Gastrocnemius medialis (tissue), 4 donors: ENCODE measurements at regions not wholly inside any gene's neighbourhood (a gene's known extent, or its start where the extent isn't known, plus 50 kb on each side); places are given as distances from the start of the nearest gene placed in this dataset.

ENCODE experiments used
- ATAC-seq, 2 donors: fragments of 150-250 bp; one replicate each; pipeline ENCODE4 v1.9.1; 2016
- DNase-seq, 2 donors: peaks; one replicate each; pipeline ENCODE4 v3.0.0-alpha.2; 2019
- H3K27ac ChIP-seq, 4 donors: fragments of 200-600 bp; sonication (generic); 1 replicate in 1 of 4; 2 replicates in 3 of 4; pipeline ENCODE4 v1.5.1; 2016 to 2018; ENCODE audit warnings: mild to moderate bottlenecking in 2 of 4, moderate library complexity in 1 of 4
- H3K27me3 ChIP-seq, 3 donors: fragments of 200-600 bp; sonication (generic) in 2 of 3; 1 replicate in 1 of 3; 2 replicates in 2 of 3; pipeline versions ENCODE4 v1.5.1 to v1.6.0; 2016 to 2019; ENCODE audit warnings: mild to moderate bottlenecking in 1 of 3, moderate library complexity in 1 of 3
- H3K36me3 ChIP-seq, 2 donors: fragments of 200-600 bp; sonication (generic) in 1 of 2; one replicate each; pipeline ENCODE4 v1.5.1; 2017 to 2018
- H3K4me1 ChIP-seq, 2 donors: fragments of 200-600 bp; sonication (generic) in 1 of 2; one replicate each; pipeline ENCODE4 v1.5.1; 2016 to 2017; ENCODE audit warnings: mild to moderate bottlenecking in 2 of 2
- H3K4me3 ChIP-seq, 4 donors: fragments of 200-600 bp; sonication (generic) in 3 of 4; 1 replicate in 1 of 4; 2 replicates in 3 of 4; pipeline ENCODE4 v1.5.1; 2016 to 2019; ENCODE audit warnings: mild to moderate bottlenecking in 2 of 4
- H3K9me3 ChIP-seq, 3 donors: fragments of 200-600 bp; sonication (generic) in 2 of 3; 1 replicate in 1 of 3; 2 replicates in 2 of 3; pipeline ENCODE4 v1.5.1; 2016 to 2019
- POLR2A ChIP-seq, 2 donors: fragments of 450-650 bp; IDR thresholded peaks; one replicate each; pipeline ENCODE4 v1.6.1; 2017; ENCODE audit warnings: antibody characterized with exemption in 2 of 2, mild to moderate bottlenecking in 2 of 2, moderate library complexity in 2 of 2
- in situ Hi-C, 4 donors: fragments of 200-750 bp; cut with MboI; loops; one replicate each; pipeline versions ENCODE4 v1.15.0 to v1.8.0; 2017; ENCODE audit warnings: low sequenced_read_pairs in 4 of 4
- intact Hi-C: fragments of 100-400 bp; cut with DNase I; formaldehyde crosslinking; loops from one replicate; pipeline ENCODE4 v1.15.1; 2023; ENCODE audit warnings: low total_unique reads
- TF ChIP-seq, protein P1 (sequence below), 5 experiments: fragments of 450-650 bp in 3 of 5; fragments of 200-600 bp in 2 of 5; sonication (generic) in 2 of 5; IDR thresholded peaks in 4 of 5; conservative IDR thresholded peaks in 1 of 5; 1 replicate in 4 of 5; 2 replicates in 1 of 5; pipeline ENCODE4 v1.5.1; 2016 to 2019; ENCODE audit warnings: antibody characterized with exemption in 5 of 5, mild to moderate bottlenecking in 3 of 5, moderate library complexity in 3 of 5

DNA sequence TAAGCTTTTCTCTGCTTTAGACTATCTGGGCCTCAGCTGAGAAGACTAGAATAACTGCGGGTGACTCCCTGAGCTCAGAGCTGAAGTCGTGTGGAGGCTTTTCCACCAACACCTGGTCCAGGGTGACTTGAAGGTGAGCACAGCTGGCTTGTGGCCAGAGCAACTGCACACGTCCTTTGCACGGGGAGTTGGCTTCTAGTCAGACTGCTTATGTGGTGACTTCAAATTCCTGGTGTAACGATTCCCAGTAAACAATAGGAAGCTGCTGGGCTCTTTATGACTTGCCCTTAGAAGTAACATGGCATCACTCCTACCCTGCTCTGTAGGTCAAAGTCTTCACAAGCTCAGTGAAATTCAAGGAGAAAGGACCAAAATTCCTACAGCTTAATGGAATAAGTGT is 800.6 kb upstream of the CDH6 start:
- no peaks in the 10 kb centered on the region for H3K4me1 ChIP-seq
- ATAC-seq (no peak), DNase-seq (no peak)
- no peak overlapping the region for H3K27ac ChIP-seq
- no peaks in the 10 kb centered on the region for H3K27me3 ChIP-seq
- H3K4me3 ChIP-seq: no peak overlapping the region
- H3K9me3 ChIP-seq: no peaks in the 10 kb centered on the region
- intact Hi-C loops: no loop called here
- no peak for TF ChIP-seq POLR2A (IDR thresholded peaks at IDR 0.05)
- TF ChIP-seq, protein P1, sequence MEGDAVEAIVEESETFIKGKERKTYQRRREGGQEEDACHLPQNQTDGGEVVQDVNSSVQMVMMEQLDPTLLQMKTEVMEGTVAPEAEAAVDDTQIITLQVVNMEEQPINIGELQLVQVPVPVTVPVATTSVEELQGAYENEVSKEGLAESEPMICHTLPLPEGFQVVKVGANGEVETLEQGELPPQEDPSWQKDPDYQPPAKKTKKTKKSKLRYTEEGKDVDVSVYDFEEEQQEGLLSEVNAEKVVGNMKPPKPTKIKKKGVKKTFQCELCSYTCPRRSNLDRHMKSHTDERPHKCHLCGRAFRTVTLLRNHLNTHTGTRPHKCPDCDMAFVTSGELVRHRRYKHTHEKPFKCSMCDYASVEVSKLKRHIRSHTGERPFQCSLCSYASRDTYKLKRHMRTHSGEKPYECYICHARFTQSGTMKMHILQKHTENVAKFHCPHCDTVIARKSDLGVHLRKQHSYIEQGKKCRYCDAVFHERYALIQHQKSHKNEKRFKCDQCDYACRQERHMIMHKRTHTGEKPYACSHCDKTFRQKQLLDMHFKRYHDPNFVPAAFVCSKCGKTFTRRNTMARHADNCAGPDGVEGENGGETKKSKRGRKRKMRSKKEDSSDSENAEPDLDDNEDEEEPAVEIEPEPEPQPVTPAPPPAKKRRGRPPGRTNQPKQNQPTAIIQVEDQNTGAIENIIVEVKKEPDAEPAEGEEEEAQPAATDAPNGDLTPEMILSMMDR (IDR thresholded peaks at IDR 0.05 in 4 of 5, conservative IDR thresholded peaks at IDR 0.05 in 1 of 5): no peak
- in situ Hi-C loops: no loop called here
- H3K36me3 ChIP-seq: no peaks in the 10 kb centered on the region

DNA sequence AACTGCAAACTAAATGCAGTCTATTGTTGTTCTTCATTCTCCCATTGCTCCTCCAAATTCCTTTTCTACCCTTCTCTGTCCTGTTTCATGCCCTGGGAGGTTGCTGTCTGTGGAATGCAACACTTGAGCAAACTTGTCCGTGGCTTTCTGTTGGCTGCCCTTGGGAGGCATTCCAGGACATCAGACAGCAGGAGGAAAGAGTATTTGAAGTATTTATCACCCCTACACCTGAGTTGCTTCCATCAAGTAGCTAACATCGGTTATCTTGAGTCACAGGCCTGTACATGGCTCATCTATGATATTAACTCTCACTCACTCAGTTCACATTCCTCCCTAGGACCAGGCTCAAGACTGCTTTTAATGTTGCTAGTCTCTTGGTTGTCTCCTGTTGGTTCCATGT is 803.4 kb upstream of the CDH6 start:
- H3K27ac ChIP-seq: no peak overlapping the region
- H3K4me1 ChIP-seq: no peaks in the 10 kb centered on the region
- ATAC-seq (no peak), DNase-seq (no peak)
- no peak overlapping the region for H3K4me3 ChIP-seq
- in situ Hi-C loops: no loop called here
- H3K27me3 ChIP-seq: no peaks in the 10 kb centered on the region
- TF ChIP-seq, protein P1 (IDR thresholded peaks at IDR 0.05 in 4 of 5, conservative IDR thresholded peaks at IDR 0.05 in 1 of 5): no peak
- no peak for TF ChIP-seq POLR2A (IDR thresholded peaks at IDR 0.05)
- H3K36me3 ChIP-seq: no peaks in the 10 kb centered on the region
- no peaks in the 10 kb centered on the region for H3K9me3 ChIP-seq
- intact Hi-C loops: no loop called here

DNA sequence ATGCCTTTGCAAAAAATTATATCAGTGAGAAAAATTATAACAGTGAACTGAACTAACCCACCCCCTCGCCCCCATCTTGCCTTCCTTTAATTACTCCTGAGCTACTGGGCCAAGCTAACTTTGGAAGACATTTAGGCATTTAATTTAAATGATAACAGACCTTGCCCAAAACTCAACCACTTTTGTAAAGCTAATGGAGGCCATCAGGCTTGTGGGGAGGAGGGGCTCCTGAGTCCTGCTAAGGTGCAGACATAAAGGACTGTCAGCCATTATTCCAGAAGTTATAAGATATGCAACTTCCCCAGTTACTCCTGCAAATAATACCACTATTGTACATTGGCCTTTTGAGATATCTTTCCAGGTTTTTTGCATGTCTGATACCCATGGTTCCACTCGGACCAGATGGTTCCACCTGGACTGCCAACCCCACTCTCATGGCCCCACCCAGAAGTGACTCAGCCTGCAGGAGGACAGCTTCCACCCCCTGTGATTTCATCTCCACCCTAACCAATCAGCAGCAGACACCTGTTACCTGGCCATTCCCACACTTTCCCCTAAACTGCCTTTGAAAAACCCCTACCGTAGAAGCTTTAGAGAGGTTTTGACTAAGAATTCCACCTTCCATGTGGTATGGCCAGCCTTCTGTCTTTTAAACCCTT is 805.4 kb upstream of the CDH6 start:
- in situ Hi-C loops: no loop called here
- no peak overlapping the region for H3K4me3 ChIP-seq
- H3K4me1 ChIP-seq: no peaks in the 10 kb centered on the region
- ATAC-seq (no peak), DNase-seq (no peak)
- H3K27ac ChIP-seq: no peak overlapping the region
- no peaks in the 10 kb centered on the region for H3K27me3 ChIP-seq
- no peaks in the 10 kb centered on the region for H3K9me3 ChIP-seq
- intact Hi-C loops: no loop called here
- no peak for TF ChIP-seq POLR2A (IDR thresholded peaks at IDR 0.05)
- TF ChIP-seq, protein P1 (IDR thresholded peaks at IDR 0.05 in 4 of 5, conservative IDR thresholded peaks at IDR 0.05 in 1 of 5): no peak
- H3K36me3 ChIP-seq: no peaks in the 10 kb centered on the region

DNA sequence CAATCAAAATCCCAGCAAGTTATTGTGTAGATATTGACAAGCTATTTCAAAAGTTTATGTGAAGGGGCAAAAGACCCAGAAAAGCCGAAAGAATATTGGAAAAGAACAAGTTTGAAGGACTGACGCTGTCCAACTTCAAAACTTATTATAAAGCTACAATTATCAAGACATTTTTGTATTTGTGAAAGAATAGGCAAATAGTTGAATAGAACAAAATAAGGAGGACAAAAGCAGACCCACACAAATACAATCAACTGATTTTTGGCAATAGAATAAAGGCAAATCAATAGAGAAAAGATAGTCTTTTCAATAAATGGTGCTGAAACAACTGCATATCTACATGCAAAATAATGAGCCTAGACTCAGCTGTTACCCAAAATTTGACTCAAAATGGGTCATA is 807.7 kb upstream of the CDH6 start:
- in situ Hi-C loops (no loop called here), intact Hi-C loops (no loop called here)
- H3K4me3 ChIP-seq: no peak overlapping the region
- no peak overlapping the region for H3K27ac ChIP-seq
- H3K9me3 ChIP-seq: no peaks in the 10 kb centered on the region
- TF ChIP-seq, protein P1 (IDR thresholded peaks at IDR 0.05 in 4 of 5, conservative IDR thresholded peaks at IDR 0.05 in 1 of 5): no peak
- no peak for TF ChIP-seq POLR2A (IDR thresholded peaks at IDR 0.05)
- ATAC-seq (no peak), DNase-seq (no peak)
- H3K4me1 ChIP-seq: no peaks in the 10 kb centered on the region
- no peaks in the 10 kb centered on the region for H3K36me3 ChIP-seq
- H3K27me3 ChIP-seq: no peaks in the 10 kb centered on the region

DNA sequence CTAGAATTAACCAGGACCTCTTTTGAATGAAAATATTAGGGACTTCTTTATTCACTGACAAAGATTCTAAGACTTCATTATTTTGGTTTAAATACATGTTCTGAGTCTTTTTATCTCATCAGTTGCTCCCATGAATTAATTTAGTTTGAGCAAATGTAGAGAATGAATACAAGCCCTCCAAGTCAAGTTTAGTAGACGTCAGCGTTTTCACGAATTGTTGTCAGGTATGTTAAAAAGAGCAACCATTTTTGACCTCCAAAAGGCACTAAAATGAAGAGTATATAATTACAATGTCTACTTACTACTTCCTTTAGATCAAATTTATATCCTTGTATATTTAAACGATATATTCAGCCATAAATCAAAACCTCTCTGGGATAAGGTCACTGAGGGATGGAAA is 809.3 kb upstream of the CDH6 start:
- in situ Hi-C loops: no loop called here
- DNase-seq (no peak), ATAC-seq (no peak)
- Histone ChIP-seq H3K4me3 (no peak overlapping the region), H3K9me3 (no peaks in the 10 kb centered on the region), H3K36me3 (no peaks in the 10 kb centered on the region), H3K27ac (no peak overlapping the region), H3K27me3 (no peaks in the 10 kb centered on the region), H3K4me1 (no peaks in the 10 kb centered on the region)
- intact Hi-C loops: no loop called here
- TF ChIP-seq POLR2A (IDR thresholded peaks at IDR 0.05): no peak
- TF ChIP-seq, protein P1 (IDR thresholded peaks at IDR 0.05 in 4 of 5, conservative IDR thresholded peaks at IDR 0.05 in 1 of 5): no peak
